ENCODE measurements at regions not wholly inside any gene's neighbourhood (a gene's known extent, or its start where the extent isn't known, plus 50 kb on each side); places are given as distances from the start of the nearest gene placed in this dataset.
A peak's percentile ranks its signal among the peaks of the same experiment; 100 is the strongest.

GRCh38 chr18:53971331-53971730, 253.1 kb downstream of the MBD2 start:
- DNase-seq, result no peak

GRCh38 chr18:53952700-53953099, 271.8 kb downstream of the MBD2 start:
- H3K4me3 ChIP-seq, result no peak overlapping the region
- no peaks in the 10 kb centered on the region for H3K4me1 ChIP-seq
- TF ChIP-seq CTCF (IDR thresholded peaks at IDR 0.05), result no peak
- no peak for DNase-seq
- no peaks in the 10 kb centered on the region for H3K27me3 ChIP-seq (ENCODE audit: low read depth)
- no peaks in the 10 kb centered on the region for H3K9me3 ChIP-seq
- no peak for ATAC-seq
- intact Hi-C loops (cut with DNase I), result no loop called here
- H3K27ac ChIP-seq, result no peak overlapping the region
- H3K36me3 ChIP-seq, result no peaks in the 10 kb centered on the region

More at GRCh38 chr18:53971331-53971730, 253.1 kb downstream of the MBD2 start:
- Histone ChIP-seq H3K9me3 (no peaks in the 10 kb centered on the region), H3K4me3 (no peak overlapping the region), H3K27me3 (ENCODE audit: low read depth) (no peaks in the 10 kb centered on the region), H3K27ac (no peak overlapping the region), H3K4me1 (no peaks in the 10 kb centered on the region), H3K36me3 (no peaks in the 10 kb centered on the region)
- TF ChIP-seq CTCF (IDR thresholded peaks at IDR 0.05), result no peak
- ATAC-seq, result no peak
- intact Hi-C loops (cut with DNase I), result no loop called here

- Histone ChIP-seq H3K36me3 (no peaks in the 10 kb centered on the region), H3K27me3 (ENCODE audit: low read depth) (no peaks in the 10 kb centered on the region), H3K4me1 (no peaks in the 10 kb centered on the region), H3K9me3 (no peaks in the 10 kb centered on the region), H3K27ac (no peak overlapping the region), H3K4me3 (no peak overlapping the region)
- TF ChIP-seq CTCF (IDR thresholded peaks at IDR 0.05), result no peak
- intact Hi-C loops (cut with DNase I), result no loop called here
- no peak for DNase-seq
- ATAC-seq, result peak in 1 of 2 donors; percentile 44
These were observed 273.9 kb downstream of the MBD2 start for GRCh38 chr18:53950545-53950944.

- ATAC-seq (no peak), DNase-seq (no peak)
- H3K27ac ChIP-seq, result no peak overlapping the region
- no peaks in the 10 kb centered on the region for H3K9me3 ChIP-seq
- no peak for TF ChIP-seq CTCF (IDR thresholded peaks at IDR 0.05)
- no peaks in the 10 kb centered on the region for H3K27me3 ChIP-seq (ENCODE audit: low read depth)
- no peaks in the 10 kb centered on the region for H3K4me1 ChIP-seq
- intact Hi-C loops (cut with DNase I), result no loop called here
- H3K4me3 ChIP-seq, result no peak overlapping the region
- H3K36me3 ChIP-seq, result no peaks in the 10 kb centered on the region
These were observed 275.5 kb downstream of the MBD2 start for GRCh38 chr18:53948991-53949390.

GRCh38 chr18:53947092-53947640, 277.3 kb downstream of the MBD2 start:
- H3K9me3 ChIP-seq, result no peaks in the 10 kb centered on the region
- H3K27me3 ChIP-seq (ENCODE audit: low read depth), result no peaks in the 10 kb centered on the region
- intact Hi-C loops (cut with DNase I), result no loop called here
- no peak for TF ChIP-seq CTCF (IDR thresholded peaks at IDR 0.05)
- H3K4me1 ChIP-seq, result no peaks in the 10 kb centered on the region
- DNase-seq (no peak), ATAC-seq (peak; percentile 37 to 88)
- H3K36me3 ChIP-seq, result no peaks in the 10 kb centered on the region
- peak overlapping the region; percentile 3 for H3K27ac ChIP-seq
- H3K4me3 ChIP-seq, result no peak overlapping the region

- intact Hi-C loops (cut with DNase I), result no loop called here
- H3K9me3 ChIP-seq, result no peaks in the 10 kb centered on the region
- no peak for DNase-seq
- no peak overlapping the region for H3K27ac ChIP-seq
- no peaks in the 10 kb centered on the region for H3K4me1 ChIP-seq
- H3K4me3 ChIP-seq, result no peak overlapping the region
- H3K27me3 ChIP-seq (ENCODE audit: low read depth), result no peaks in the 10 kb centered on the region
- no peaks in the 10 kb centered on the region for H3K36me3 ChIP-seq
- no peak for ATAC-seq
- TF ChIP-seq CTCF (IDR thresholded peaks at IDR 0.05), result no peak
These were observed 277.9 kb downstream of the MBD2 start for GRCh38 chr18:53946594-53946993.
